ENCODE measurements at regions not wholly inside any gene's neighbourhood (a gene's known extent, or its start where the extent isn't known, plus 50 kb on each side); places are given as distances from the start of the nearest gene placed in this dataset.

- ChIA-PET POLR2A (no interaction called here), CTCF (no interaction called here)
- DNase-seq (no peak), ATAC-seq (ENCODE audit: low read depth) (no peak)
- intact Hi-C loops (cut with micrococcal nuclease): no loop called here
- Histone ChIP-seq H3K27me3 (replicated peaks in 1 of 4; ENCODE audit: control extremely low read depth in 1 of 4, control insufficient read depth in 3 of 4, insufficient read depth in 4 of 4, low read length in 3 of 4) (no peaks in the 10 kb centered on the region), H3K36me3 (replicated peaks in 1 of 2; ENCODE audit: control extremely low read depth in 1 of 2, control insufficient read depth in 1 of 2, extremely low read depth in 1 of 2, insufficient read depth in 2 of 2, low read length in 1 of 2) (no peaks in the 10 kb centered on the region), H3K4me3 (ENCODE audit: control extremely low read depth in 1 of 5, extremely low read depth in 1 of 5, insufficient read depth in 1 of 5, low read depth in 2 of 5, low read length in 4 of 5) (no peak overlapping the region), H3K9me3 (ENCODE audit: control extremely low read depth in 1 of 3, control insufficient read depth in 2 of 3, insufficient read depth in 1 of 3, low read length in 2 of 3) (peaks cover 0 to 2% (median 0%) of the 10 kb centered on the region in 3 donors), H3K79me2 (ENCODE audit: control insufficient read depth, insufficient read depth, low read length) (no peaks in the 10 kb centered on the region), H3K4me1 (ENCODE audit: control insufficient read depth in 2 of 2, insufficient read depth in 2 of 2, low read length in 2 of 2) (no peaks in the 10 kb centered on the region), H2AFZ (ENCODE audit: insufficient read depth, low read depth, low read length, poor library complexity, severe bottlenecking) (no peak overlapping the region), H3K9ac (ENCODE audit: low read length) (no peak overlapping the region), H3K4me2 (replicated peaks; ENCODE audit: low read depth, low read length, poor library complexity, severe bottlenecking) (no peak overlapping the region), H4K20me1 (ENCODE audit: control insufficient read depth, insufficient read depth, low read length, poor library complexity, severe bottlenecking) (no peaks in the 10 kb centered on the region), H3K27ac (ENCODE audit: low read length in 2 of 2) (no peak overlapping the region)
- Mint-ChIP-seq H3K27ac (no peak overlapping the region), H3K9me3 (ENCODE audit: insufficient read depth) (peaks cover 9% of the 10 kb centered on the region), H3K4me3 (no peak overlapping the region), H3K4me1 (no peaks in the 10 kb centered on the region), H3K27me3 (peaks cover 15% of the 10 kb centered on the region)
- no peak for TF ChIP-seq CTCF (IDR thresholded peaks at IDR 0.05)
- TF ChIP-seq EZH2 (IDR thresholded peaks at IDR 0.05; ENCODE audit: borderline replicate concordance, insufficient read depth, low read depth, low read length, poor library complexity, severe bottlenecking): no peak
- 100% methylated on average over 1 of the region's 3 CpGs for WGBS (ENCODE audit: insufficient coverage)
Measured at GRCh38 chr9:21653091-21653490, 149.3 kb upstream of the MTAP start.

GRCh38 chr9:21653589-21653988, 148.8 kb upstream of the MTAP start:
- CTCF ChIA-PET: no interaction called here
- ATAC-seq (ENCODE audit: low read depth): no peak
- no peak overlapping the region for H3K4me3 Mint-ChIP-seq

More at GRCh38 chr9:21653589-21653988, 148.8 kb upstream of the MTAP start:
- no peaks in the 10 kb centered on the region for H3K27me3 ChIP-seq (replicated peaks in 1 of 4; ENCODE audit: control extremely low read depth in 1 of 4, control insufficient read depth in 3 of 4, insufficient read depth in 4 of 4, low read length in 3 of 4)
- H3K27ac Mint-ChIP-seq: no peak overlapping the region
- H3K4me3 ChIP-seq (ENCODE audit: control extremely low read depth in 1 of 5, extremely low read depth in 1 of 5, insufficient read depth in 1 of 5, low read depth in 2 of 5, low read length in 4 of 5): no peak overlapping the region
- H3K79me2 ChIP-seq (ENCODE audit: control insufficient read depth, insufficient read depth, low read length): no peaks in the 10 kb centered on the region
- no peak overlapping the region for H3K9ac ChIP-seq (ENCODE audit: low read length)
- no peaks in the 10 kb centered on the region for H3K36me3 ChIP-seq (replicated peaks in 1 of 2; ENCODE audit: control extremely low read depth in 1 of 2, control insufficient read depth in 1 of 2, extremely low read depth in 1 of 2, insufficient read depth in 2 of 2, low read length in 1 of 2)
- no peak for TF ChIP-seq CTCF (IDR thresholded peaks at IDR 0.05)
- TF ChIP-seq EZH2 (IDR thresholded peaks at IDR 0.05; ENCODE audit: borderline replicate concordance, insufficient read depth, low read depth, low read length, poor library complexity, severe bottlenecking): no peak
- WGBS (ENCODE audit: insufficient coverage): no CpG with 5 or more reads among the region's 1 CpG
- no peak for DNase-seq
- H3K9me3 ChIP-seq (ENCODE audit: control extremely low read depth in 1 of 3, control insufficient read depth in 2 of 3, insufficient read depth in 1 of 3, low read length in 2 of 3): peaks cover 0 to 2% (median 0%) of the 10 kb centered on the region in 3 donors
- H4K20me1 ChIP-seq (ENCODE audit: control insufficient read depth, insufficient read depth, low read length, poor library complexity, severe bottlenecking): no peaks in the 10 kb centered on the region
- no peak overlapping the region for H2AFZ ChIP-seq (ENCODE audit: insufficient read depth, low read depth, low read length, poor library complexity, severe bottlenecking)
- H3K27me3 Mint-ChIP-seq: peaks cover 20% of the 10 kb centered on the region
- intact Hi-C loops (cut with micrococcal nuclease): no loop called here
- H3K4me1 Mint-ChIP-seq: no peaks in the 10 kb centered on the region
- H3K9me3 Mint-ChIP-seq (ENCODE audit: insufficient read depth): peaks cover 7% of the 10 kb centered on the region
- POLR2A ChIA-PET: no interaction called here
- H3K27ac ChIP-seq (ENCODE audit: low read length in 2 of 2): no peak overlapping the region
- no peak overlapping the region for H3K4me2 ChIP-seq (replicated peaks; ENCODE audit: low read depth, low read length, poor library complexity, severe bottlenecking)
- no peaks in the 10 kb centered on the region for H3K4me1 ChIP-seq (ENCODE audit: control insufficient read depth in 2 of 2, insufficient read depth in 2 of 2, low read length in 2 of 2)
